ENCODE measurements at regions not wholly inside any gene's neighbourhood (a gene's known extent, or its start where the extent isn't known, plus 50 kb on each side); places are given as distances from the start of the nearest gene placed in this dataset.

- peaks cover 4 to 21% of the 10 kb centered on the region in 2 experiments for H3K27me3 ChIP-seq (ENCODE audit: control insufficient read depth in 1 of 2, insufficient read depth in 2 of 2, low read length in 2 of 2)
- intact Hi-C loops (cut with micrococcal nuclease; ENCODE audit: unreplicated experiment) (no loop called here), in situ Hi-C loops (cut with HindIII; ENCODE audit: extremely low pct_ligation_motif_present, low pct_unique_long_range_greater_than_20kb) (loop anchor here (25.0 kb wide), 1 partner anchor 1067 kb away; the partner anchor contains the start of gene SALL3)
- no peak overlapping the region for H3K4me2 ChIP-seq (ENCODE audit: low read depth, low read length)
- DNase-seq (ENCODE audit: low spot score), result no peak
- H3K27ac ChIP-seq (ENCODE audit: extremely low read length, insufficient read depth, low read length), result no peak overlapping the region
- no peak overlapping the region for H2AFZ ChIP-seq (ENCODE audit: low read length)
- H3K4me3 ChIP-seq (replicated peaks in 1 of 3; ENCODE audit: insufficient read depth in 1 of 3, low read depth in 2 of 3, low read length in 3 of 3), result no peak overlapping the region
- no peaks in the 10 kb centered on the region for H3K4me1 ChIP-seq (ENCODE audit: insufficient read depth, low read length)
- no TSS peak for BruUV-seq (replicated peaks)
- H3K9ac ChIP-seq (ENCODE audit: insufficient read depth, low read depth, low read length), result no peak overlapping the region
- no peak for FAIRE-seq
- 2% methylated on average over 4 of the region's 4 CpGs for WGBS (ENCODE audit: low lambda C conversion rate)
- CTCF ChIA-PET (ENCODE audit: low intra/inter-chr PET ratio, low total read pairs), result no interaction called here
- no peak for ATAC-seq
- H3K36me3 ChIP-seq (replicated peaks in 1 of 2; ENCODE audit: control insufficient read depth in 1 of 2, insufficient read depth in 2 of 2, low read length in 2 of 2), result no peaks in the 10 kb centered on the region
- H4K20me1 ChIP-seq (ENCODE audit: insufficient read depth, low read length), result no peaks in the 10 kb centered on the region
- POLR2A ChIA-PET, result no interaction called here
- TF ChIP-seq FOXJ3 (CRISPR knock-in tag; IDR thresholded peaks at IDR 0.05; ENCODE audit: borderline replicate concordance) (no peak), NFYB (CRISPR knock-in tag; IDR thresholded peaks at IDR 0.05) (no peak), ATRX (CRISPR knock-in tag; IDR thresholded peaks at IDR 0.05; ENCODE audit: borderline replicate concordance) (no peak), SRSF1 (optimal IDR thresholded peaks at IDR 0.05; ENCODE audit: low read depth, low read length) (no peak), ZNF251 (CRISPR knock-in tag; IDR thresholded peaks at IDR 0.05) (no peak), RAD51 (IDR thresholded peaks at IDR 0.05; ENCODE audit: borderline replicate concordance) (no peak), ZNF281 (CRISPR knock-in tag; IDR thresholded peaks at IDR 0.05; ENCODE audit: borderline replicate concordance) (no peak)
- H3K79me2 ChIP-seq (ENCODE audit: insufficient read depth, low read length), result no peaks in the 10 kb centered on the region
- H3K9me3 ChIP-seq (ENCODE audit: low read length), result no peaks in the 10 kb centered on the region
Measured at GRCh38 chr18:77919923-77920322, 670.3 kb downstream of the GALR1 start.

- in situ Hi-C loops (cut with HindIII; ENCODE audit: extremely low pct_ligation_motif_present, low pct_unique_long_range_greater_than_20kb) (no loop called here), intact Hi-C loops (cut with micrococcal nuclease; ENCODE audit: unreplicated experiment) (no loop called here)
- no TSS peak for BruUV-seq (replicated peaks)
- FAIRE-seq, result no peak
- no peaks in the 10 kb centered on the region for H3K36me3 ChIP-seq (replicated peaks in 1 of 2; ENCODE audit: control insufficient read depth in 1 of 2, insufficient read depth in 2 of 2, low read length in 2 of 2)
- H3K4me2 ChIP-seq (ENCODE audit: low read depth, low read length), result no peak overlapping the region
- ChIA-PET CTCF (ENCODE audit: low intra/inter-chr PET ratio, low total read pairs) (no interaction called here), POLR2A (no interaction called here)
- H3K9me3 ChIP-seq (ENCODE audit: low read length), result no peaks in the 10 kb centered on the region
- no peaks in the 10 kb centered on the region for H3K4me1 ChIP-seq (ENCODE audit: insufficient read depth, low read length)
- H4K20me1 ChIP-seq (ENCODE audit: insufficient read depth, low read length), result no peaks in the 10 kb centered on the region
- no peak for DNase-seq (ENCODE audit: low spot score)
- TF ChIP-seq SIN3B (IDR thresholded peaks at IDR 0.05; ENCODE audit: low read length) (no peak), ZNF317 (CRISPR knock-in tag; IDR thresholded peaks at IDR 0.05) (peak; percentile 72; the same call in 1 of the 2 replicates)
- no peak for ATAC-seq
- 0% methylated on average over 1 of the region's 1 CpG for WGBS (ENCODE audit: low lambda C conversion rate)
- H3K27me3 ChIP-seq (ENCODE audit: control insufficient read depth in 1 of 2, insufficient read depth in 2 of 2, low read length in 2 of 2), result no peaks in the 10 kb centered on the region
- no peak overlapping the region for H2AFZ ChIP-seq (ENCODE audit: low read length)
- H3K27ac ChIP-seq (ENCODE audit: extremely low read length, insufficient read depth, low read length), result no peak overlapping the region
- no peak overlapping the region for H3K4me3 ChIP-seq (replicated peaks in 1 of 3; ENCODE audit: insufficient read depth in 1 of 3, low read depth in 2 of 3, low read length in 3 of 3)
- no peaks in the 10 kb centered on the region for H3K79me2 ChIP-seq (ENCODE audit: insufficient read depth, low read length)
- H3K9ac ChIP-seq (ENCODE audit: insufficient read depth, low read depth, low read length), result no peak overlapping the region
Measured at GRCh38 chr18:77935342-77935741, 685.7 kb downstream of the GALR1 start.

Data from HepG2 (cell line).